ENCODE measurements at regions not wholly inside any gene's neighbourhood (a gene's known extent, or its start where the extent isn't known, plus 50 kb on each side); places are given as distances from the start of the nearest gene placed in this dataset.

DNA sequence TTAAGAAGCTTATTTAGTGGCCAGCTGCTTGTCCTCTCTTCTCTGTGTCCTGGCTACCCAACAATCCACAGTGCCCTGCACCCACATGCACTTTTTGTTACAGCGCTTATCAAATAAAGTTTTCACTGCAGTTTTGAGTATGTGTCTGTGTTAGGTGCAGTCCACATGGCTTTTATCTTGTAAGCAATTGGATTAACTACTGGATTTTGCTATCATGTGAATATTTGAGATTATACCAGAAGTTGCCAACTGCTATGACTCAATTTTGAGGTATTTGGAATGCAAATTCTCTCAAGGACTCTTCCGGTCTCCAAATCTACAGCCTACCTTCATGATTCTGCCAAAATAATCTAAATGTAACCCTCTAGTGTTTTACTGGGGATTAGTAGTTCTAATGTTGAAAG is 690.2 kb downstream of the NR2F1-AS1 start:
- DNase-seq (ENCODE audit: missing footprints) (no peak), ATAC-seq (no peak)
- intact Hi-C loops (cut with DNase I): no loop called here

DNA sequence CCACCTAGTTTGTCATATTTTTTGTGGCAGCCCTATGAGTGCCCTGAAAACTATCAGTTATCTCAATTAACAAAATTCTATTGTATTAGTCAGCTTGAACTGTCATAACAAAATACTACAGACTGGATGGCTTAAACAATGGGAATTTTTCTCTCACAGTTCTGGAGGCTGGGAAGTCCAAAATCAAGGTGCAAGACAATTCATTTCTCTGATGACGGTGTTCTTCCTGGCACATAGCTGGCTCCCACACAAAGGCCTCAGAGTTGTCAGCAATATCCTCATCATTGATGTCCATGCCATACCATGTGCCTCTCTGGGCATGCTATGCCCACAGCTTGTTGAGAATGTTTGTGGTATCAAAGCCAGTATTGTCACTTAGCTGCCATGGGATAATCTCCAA is 691.9 kb downstream of the NR2F1-AS1 start:
- intact Hi-C loops (cut with DNase I): no loop called here
- ATAC-seq (no peak), DNase-seq (ENCODE audit: missing footprints) (no peak)

DNA sequence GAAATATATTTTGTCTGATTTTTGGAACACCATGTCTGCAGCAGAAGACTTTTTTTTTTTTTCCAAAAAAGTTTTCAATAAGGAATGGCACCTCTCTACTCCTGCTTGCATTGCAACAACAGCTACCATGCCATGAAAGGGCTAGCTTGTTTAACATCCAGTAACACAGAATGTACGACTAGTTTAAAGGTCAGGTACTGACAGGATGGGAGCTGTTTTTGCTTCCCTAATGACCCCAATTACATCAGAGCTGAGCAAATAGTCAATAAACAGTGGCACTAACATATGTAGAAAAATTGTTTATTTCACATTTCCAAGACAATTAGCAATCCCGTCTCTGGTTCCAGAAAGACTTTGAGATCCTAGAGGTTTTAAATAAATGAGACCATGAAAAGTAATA is 693.8 kb downstream of the NR2F1-AS1 start:
- DNase-seq (ENCODE audit: missing footprints): no peak
- no peak for ATAC-seq
- intact Hi-C loops (cut with DNase I): no loop called here

DNA sequence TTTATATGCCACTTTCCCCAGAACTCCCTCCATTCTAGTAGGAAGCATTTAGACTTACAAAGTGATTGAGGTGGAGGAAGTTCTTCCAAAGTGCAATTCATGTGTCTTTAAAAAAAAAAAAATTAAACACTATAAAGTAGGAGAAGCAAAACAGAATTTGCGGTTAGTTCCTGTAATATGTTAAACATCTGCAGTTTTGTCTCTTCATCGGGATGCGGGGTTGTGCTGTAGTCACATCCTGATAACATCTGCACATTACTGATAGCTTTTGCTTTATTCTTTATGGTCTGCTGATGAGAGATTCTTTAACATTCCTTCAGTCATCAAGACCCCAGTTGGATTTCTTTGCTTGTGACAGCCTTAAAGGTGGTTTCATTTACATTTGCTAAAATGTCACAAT is 694.3 kb downstream of the NR2F1-AS1 start:
- intact Hi-C loops (cut with DNase I): no loop called here
- DNase-seq (ENCODE audit: missing footprints) (no peak), ATAC-seq (no peak)

DNA sequence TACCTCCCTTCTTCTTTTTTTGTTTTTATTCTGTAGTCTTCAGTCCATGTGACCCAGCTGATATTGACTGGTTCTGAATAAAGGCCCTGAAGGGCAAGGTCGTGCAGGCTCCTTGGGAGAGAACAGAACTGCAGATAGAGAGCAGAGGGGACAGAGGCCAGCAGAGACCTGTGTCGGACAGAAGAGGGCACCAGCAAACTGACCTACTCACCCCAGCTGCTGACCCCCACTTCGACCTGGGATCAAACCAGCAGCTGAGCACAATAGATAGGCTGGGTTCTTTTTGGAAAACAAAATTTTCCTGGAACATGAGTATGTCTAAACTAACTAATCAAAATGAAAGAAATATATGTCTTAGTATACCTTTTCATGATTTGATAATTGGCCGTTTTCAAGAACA is 695.1 kb downstream of the NR2F1-AS1 start:
- peak; percentile 62 for DNase-seq (ENCODE audit: missing footprints)
- intact Hi-C loops (cut with DNase I): no loop called here

DNA sequence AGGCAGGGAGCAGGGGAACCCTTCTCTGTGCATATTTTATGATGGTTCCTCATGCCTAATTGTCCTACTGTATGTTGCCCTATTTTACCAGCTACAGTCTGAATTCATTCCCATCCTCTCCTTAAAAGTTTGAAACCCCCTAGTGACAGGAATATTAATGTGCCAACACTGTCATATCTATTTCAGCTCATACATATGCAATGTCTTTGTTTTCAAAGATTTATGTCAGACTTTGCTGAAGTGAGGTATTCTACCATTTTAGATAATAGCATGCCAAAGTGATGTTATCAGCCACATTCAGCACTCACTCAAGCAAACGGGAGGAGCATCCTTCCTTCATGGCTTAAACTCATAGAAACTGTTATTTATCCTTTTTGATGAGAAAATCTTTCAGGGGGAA is 696.5 kb downstream of the NR2F1-AS1 start:
- DNase-seq (ENCODE audit: missing footprints): no peak
- intact Hi-C loops (cut with DNase I): no loop called here
- ATAC-seq: no peak

More for the DNA sequence above, 695.1 kb downstream of the NR2F1-AS1 start:
- ATAC-seq: no peak

DNA sequence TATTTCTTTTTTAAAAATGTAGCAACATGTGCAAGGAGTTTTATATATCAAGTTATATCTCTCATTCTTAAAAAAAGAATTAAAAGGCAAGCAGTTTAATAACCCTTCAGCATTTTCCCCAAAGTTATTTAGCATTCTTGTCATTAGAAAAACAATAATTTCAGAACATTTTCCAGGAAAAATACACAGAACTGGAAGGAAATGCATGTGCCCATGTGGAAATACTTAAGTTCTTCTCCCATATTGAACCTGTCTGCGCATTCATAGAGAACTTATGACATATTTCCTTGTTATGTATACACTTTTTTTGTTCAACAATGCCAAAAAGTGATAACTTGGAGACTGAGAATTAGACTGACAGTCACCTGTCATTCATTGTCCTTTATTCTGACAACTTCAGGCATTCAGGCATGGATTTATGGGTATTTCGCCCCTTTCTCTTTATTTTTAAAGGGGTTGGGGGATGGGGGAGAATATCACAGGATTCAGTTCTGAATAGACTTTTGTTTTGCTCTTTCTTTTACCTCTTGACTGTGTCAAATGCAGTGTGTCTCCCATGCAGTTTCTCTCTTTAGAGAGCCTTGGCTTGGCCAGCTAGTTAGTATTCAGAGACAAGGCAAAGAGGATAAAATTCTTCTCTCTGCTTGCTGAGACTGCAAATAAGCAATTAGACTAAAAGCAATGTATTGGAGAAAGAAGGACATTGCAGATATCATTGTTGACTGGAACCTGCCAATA is 701.0 kb downstream of the NR2F1-AS1 start:
- no peak for DNase-seq (ENCODE audit: missing footprints)
- ATAC-seq: no peak
- intact Hi-C loops (cut with DNase I): no loop called here

DNA sequence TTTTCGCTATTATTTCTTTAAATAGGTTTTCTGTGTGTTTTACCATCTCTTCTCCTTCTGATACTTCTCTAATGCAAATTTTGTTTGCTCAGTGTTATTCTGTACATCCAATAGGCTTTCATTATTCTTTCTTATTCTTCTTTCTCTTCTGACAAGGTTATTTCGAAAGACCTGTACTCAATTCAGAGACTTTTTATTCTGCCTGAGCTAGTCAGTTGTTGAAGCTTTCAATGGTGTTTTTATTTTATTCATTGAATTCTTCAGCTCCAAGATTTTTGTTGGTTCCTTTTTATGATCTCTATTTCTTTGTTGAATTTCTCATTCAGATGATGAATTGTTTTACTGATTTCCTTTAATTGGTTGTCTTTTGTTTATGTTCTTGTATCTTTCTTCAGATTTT is 706.2 kb downstream of the NR2F1-AS1 start:
- DNase-seq (ENCODE audit: missing footprints) (no peak), ATAC-seq (no peak)
- intact Hi-C loops (cut with DNase I): no loop called here

DNA sequence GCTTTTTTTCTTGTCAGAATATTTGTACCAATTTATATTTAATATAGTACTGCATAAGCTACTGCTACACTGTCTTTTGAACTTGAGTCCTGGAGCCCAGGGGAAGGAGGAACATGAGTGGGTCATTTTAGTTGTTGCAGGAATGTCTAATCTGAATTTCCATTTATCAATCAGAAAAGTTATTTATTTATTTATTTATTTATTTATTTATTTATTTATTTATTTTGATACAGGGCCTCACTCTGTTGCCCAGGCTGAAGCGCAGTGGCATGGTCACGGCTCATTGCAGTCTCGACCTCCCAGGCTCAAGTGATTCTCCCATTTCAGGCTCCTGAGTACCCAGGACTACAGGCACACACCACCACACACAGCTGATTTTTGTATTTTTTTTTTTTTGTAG is 712.6 kb downstream of the NR2F1-AS1 start:
- intact Hi-C loops (cut with DNase I): no loop called here
- ATAC-seq: no peak
- DNase-seq (ENCODE audit: missing footprints): no peak

DNA sequence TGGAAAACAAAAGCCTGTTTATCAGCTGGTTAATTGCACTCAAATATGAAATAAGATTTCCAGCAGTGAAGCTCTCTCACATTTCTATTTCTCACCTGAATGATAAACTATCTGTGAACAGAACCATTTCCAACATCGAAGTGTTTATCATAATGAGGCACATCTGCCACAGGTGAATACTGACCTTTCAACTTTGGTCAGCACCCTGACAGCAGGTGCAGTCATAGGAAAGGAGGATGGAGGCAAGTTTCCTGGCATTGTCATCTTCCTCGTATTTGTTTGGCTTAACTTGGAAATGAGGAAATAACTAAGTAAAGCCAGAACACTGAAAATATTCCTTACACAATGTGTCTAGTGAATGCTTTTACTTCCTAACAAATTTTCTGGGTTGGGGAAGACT is 716.4 kb downstream of the NR2F1-AS1 start:
- DNase-seq (ENCODE audit: missing footprints) (no peak), ATAC-seq (no peak)
- intact Hi-C loops (cut with DNase I): no loop called here

DNA sequence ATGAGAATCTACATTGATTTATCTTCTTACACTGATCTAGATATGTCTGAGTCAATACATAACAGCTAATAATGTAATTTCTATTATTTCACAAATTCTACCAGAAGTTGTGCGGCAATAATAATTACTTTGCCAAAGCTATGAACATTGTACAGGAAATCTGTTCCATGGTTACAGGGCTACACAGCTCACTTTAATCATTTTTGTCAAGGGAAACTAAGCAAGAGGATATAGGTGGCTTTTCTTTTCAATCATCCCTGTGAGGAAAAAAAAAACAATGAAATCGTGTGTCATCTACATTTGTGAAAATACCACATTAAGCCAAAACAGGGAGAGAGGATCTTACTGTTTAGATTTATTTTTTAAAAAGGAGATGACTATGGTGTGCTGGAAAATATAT is 717.4 kb downstream of the NR2F1-AS1 start:
- DNase-seq (ENCODE audit: missing footprints) (no peak), ATAC-seq (no peak)
- intact Hi-C loops (cut with DNase I): no loop called here

DNA sequence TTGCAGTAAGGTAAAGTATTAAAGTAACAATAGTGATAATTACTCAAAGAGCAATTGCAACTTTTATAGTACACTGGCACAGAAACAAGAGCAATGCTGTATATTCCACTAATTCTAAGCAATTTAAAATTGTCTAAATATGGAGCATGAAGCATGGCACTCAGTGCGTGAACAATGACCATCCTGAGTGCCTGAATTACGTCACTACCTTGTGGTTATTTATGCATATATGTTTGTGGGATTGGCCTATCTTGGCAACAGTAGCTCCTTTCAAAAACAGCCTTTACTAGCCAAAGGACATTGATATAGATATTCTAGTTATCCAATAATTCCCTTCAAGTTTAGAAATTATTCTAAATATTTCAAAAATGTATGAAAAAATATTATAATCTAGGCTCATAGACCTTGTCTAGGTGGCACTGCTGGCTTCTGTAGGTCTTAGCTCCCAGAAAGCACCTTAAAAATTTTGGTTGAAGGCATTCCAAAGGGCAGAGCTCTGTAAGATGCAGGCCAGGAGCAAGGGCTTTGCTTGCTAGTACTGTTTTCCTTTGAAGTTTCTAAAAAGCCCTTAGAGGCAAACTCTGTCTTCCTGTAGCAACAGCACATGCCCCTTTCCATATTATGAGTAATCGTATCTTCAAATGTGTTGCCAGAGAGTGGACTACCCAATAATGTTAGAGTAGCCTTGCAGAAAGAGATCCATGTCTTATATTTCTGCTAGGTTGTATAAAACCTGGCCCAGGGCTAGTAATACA is 719.3 kb downstream of the NR2F1-AS1 start:
- ATAC-seq (no peak), DNase-seq (ENCODE audit: missing footprints) (no peak)
- intact Hi-C loops (cut with DNase I): no loop called here

DNA sequence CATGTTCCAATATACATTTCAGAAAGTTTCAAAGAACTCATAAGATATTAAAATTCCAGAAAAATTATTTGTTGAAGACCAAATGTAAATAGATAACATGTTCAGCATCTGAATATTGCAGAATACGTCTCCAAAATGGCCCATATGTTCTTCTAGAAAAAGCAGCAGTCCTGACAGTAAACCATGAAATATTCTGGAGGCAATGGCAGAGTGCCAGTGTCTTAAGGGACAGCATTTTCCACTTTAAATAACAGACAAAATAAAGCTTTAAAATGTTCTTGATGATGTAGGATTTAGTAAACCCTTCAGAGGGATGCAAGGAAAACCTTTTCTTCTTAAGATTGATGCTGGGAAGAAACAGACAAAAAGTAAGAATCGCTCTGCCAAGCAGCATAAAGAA is 721.0 kb downstream of the NR2F1-AS1 start:
- ATAC-seq (no peak), DNase-seq (ENCODE audit: missing footprints) (no peak)
- intact Hi-C loops (cut with DNase I): no loop called here

DNA sequence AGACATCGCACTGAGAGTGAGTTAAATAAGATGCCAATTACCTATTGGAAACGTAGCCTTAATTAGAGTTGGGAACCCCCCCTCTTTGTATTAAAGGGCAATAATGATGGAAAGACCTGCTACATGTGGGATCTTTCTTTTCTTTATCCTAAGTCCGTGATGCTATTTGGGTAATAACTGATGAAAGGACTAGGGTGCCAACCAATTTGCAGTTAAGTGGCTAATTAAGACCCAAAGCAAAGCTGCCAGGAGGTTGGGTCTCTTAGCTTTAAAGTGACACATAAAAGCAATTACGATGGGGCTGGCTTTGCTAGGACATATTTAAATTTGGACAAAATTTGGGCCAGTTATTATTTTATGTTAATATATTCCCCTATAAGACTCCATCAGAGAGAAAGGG is 728.8 kb downstream of the NR2F1-AS1 start:
- no peak for ATAC-seq
- intact Hi-C loops (cut with DNase I): no loop called here
- no peak for DNase-seq (ENCODE audit: missing footprints)

DNA sequence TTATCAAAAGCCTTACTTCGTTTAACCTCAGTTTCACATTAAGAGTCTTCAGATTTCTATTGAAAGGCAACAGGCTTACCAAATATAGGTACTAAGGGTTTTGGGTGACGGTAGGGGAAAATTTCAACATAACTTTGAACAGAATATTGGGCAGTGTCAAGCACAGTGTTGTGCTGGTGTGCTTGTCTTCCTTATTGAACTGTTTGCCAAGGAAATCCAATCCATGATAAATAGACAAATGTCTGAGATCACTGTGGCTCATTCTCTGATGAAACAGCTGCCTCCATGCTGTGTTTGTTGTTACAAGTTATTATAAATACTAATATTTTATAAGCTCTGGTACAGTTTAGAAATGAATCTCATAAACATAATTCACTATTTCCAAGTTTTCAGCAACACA is 730.1 kb downstream of the NR2F1-AS1 start:
- no peak for ATAC-seq
- intact Hi-C loops (cut with DNase I): no loop called here
- DNase-seq (ENCODE audit: missing footprints): no peak

DNA sequence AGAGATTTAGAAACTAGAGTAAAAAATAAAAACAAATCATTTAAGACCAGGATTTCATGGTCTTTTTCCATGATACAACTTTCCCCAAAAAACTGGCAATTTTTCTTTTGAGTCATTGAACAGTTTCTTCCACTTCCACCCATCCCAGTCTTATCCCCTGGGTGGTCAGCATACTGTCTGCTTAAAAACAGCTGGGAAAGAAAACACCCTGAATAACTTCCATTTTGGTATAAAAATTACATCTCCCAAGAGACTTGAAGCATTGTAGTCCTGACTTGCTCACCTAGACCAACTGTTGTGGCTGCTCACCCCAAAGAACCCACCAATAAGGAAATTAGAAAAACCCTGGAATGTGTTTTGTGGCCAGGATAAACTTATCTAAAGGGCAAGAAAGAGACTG is 731.3 kb downstream of the NR2F1-AS1 start:
- DNase-seq (ENCODE audit: missing footprints): no peak
- intact Hi-C loops (cut with DNase I): no loop called here
- ATAC-seq: no peak

DNA sequence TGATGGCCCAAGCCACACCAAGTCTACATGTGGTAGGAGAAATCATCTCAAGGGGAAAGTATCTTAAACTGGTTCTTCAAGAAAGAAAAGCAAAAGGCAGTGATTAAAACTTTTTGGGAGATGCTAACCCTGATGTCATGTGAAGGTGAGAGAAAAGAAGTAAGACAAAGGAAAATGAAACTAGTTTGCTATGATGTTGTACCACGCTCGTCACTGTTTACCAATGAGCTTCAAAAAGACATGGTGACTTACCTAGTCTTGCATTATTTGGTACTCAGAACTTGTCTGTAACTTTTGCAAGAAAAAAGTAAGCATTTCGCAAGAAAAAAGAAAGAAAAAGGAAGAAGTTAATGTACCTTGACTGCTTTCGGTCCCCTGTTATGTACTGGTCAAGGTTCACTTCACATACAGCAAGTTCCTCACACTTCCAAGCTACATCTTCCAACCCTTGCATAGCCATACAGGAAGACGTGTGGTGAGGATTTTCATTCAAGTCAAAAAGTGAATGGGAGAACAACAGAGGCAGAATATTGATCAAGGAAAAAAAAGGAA is 739.3 kb downstream of the NR2F1-AS1 start:
- intact Hi-C loops (cut with DNase I): no loop called here
- DNase-seq (ENCODE audit: missing footprints) (no peak), ATAC-seq (no peak)

DNA sequence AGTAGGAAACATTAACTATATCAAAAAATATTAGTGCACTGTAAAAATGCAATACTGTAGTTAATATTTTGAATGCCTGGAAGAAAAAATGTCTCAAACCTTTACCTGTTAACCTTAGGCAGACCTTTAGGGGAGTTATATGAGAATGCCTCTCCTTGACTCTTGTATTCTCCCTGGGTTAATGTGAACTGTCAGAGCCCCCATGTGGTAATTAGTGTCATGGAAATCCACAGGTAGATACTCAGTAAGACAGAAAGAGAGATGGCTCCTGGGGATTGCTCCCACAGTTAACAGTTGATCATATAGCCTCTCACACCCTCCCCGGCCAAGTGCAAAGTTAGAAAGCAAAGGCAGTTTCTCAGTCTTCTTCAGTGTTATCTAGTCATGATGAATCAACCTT is 742.8 kb downstream of the NR2F1-AS1 start:
- no peak for ATAC-seq
- DNase-seq (ENCODE audit: missing footprints): no peak
- intact Hi-C loops (cut with DNase I): loop anchor here (10.0 kb wide), 1 partner anchor 523 kb away; no protein-coding TSS in a partner anchor

DNA sequence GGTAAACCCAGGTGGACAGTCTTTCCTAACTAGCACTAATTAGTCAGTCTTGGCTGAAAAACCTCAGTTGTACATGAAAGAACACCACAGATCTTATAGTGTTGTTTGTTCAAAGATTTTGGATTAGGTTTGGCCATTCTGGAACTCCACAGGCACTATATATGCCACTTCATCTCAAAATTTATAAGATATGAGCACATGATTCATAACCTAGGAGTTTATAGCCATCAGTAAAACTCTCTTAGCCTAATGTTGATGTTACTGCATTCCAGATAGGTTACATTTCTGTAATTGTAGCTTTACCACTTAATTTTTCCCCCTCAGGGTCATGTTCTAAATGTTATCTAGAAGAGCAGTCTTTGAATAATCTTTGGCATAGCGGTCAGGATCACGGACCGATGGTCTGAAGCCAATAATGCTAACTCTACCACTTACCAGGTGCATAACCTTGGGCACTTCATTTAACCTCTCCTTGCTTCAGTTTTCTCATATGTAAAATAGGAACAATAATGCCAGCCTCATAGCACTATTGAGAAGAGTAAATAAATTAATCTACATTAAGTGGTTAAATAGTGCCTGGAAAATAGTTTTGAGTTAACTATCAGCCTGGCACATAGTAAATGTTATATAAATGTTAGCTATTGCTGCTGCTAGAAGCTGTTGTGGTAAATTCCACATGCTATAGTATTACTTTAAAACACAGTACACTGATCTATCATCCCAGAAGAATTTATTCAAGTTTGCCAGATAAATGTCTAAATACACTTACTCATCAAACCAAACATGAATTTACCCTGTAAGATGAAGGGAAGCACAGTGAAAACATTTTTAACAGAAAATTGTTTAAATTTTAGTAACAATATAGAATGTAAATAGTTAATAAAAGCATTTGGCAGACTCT is 743.9 kb downstream of the NR2F1-AS1 start:
- intact Hi-C loops (cut with DNase I): loop anchor here (10.0 kb wide), 1 partner anchor 522 kb away; no protein-coding TSS in a partner anchor
- ATAC-seq (no peak), DNase-seq (ENCODE audit: missing footprints) (no peak)

Measured in Right ventricle myocardium inferior (tissue), 1 donor.